HepG2 (cell line): ENCODE measurements at regions not wholly inside any gene's neighbourhood (a gene's known extent, or its start where the extent isn't known, plus 50 kb on each side); places are given as distances from the start of the nearest gene placed in this dataset.

Experiments
- CEBPB ChIP-seq: IDR thresholded peaks from 2 replicates; pipeline ENCODE4 v1.6.1; 2011; ENCODE audit warnings: low read depth, low read length, improper control_type of control experiment, borderline replicate concordance
- KDM5B ChIP-seq: sonication (generic); formaldehyde crosslinking; IDR thresholded peaks from 2 replicates; pipeline ENCODE4 v1.4.0; 2020; ENCODE audit warnings: missing genetic modification reagents, mild to moderate bottlenecking, borderline replicate concordance
- MAFK ChIP-seq, 2 experiments: IDR thresholded peaks in 1 of 2; conservative IDR thresholded peaks in 1 of 2; 2 replicates each; pipeline ENCODE4 v1.6.1; 2011; ENCODE audit warnings: improper control_type of control experiment in 2 of 2, low read length in 2 of 2
- MYC ChIP-seq: sonication (generic); formaldehyde crosslinking; IDR thresholded peaks from 2 replicates; pipeline ENCODE4 v1.9.0; 2021; ENCODE audit warnings: missing genetic modification reagents, borderline replicate concordance
- PHF20 ChIP-seq: sonication (generic); formaldehyde crosslinking; IDR thresholded peaks from 2 replicates; pipeline ENCODE4 v1.5.0; 2020; ENCODE audit warnings: mild to moderate bottlenecking, missing genetic modification reagents
- POLR2A ChIP-seq, 2 experiments: IDR thresholded peaks; 2 replicates each; pipeline ENCODE4 v1.6.1; 2011; ENCODE audit warnings: low read depth in 2 of 2, low read length in 2 of 2, mild to moderate bottlenecking in 1 of 2, moderate library complexity in 1 of 2; ENCODE audit not compliant: insufficient read depth in 1 of 2
- TEAD2 ChIP-seq: sonication (generic); formaldehyde crosslinking; IDR thresholded peaks from 2 replicates; pipeline ENCODE4 v1.9.0; 2021; ENCODE audit warnings: missing genetic modification reagents
- ZFAT ChIP-seq: sonication (generic); formaldehyde crosslinking; conservative IDR thresholded peaks from 2 replicates; pipeline ENCODE4 v1.8.1; 2023; ENCODE audit warnings: missing genetic modification reagents, inconsistent platforms
- TF ChIP-seq, protein P1 (sequence below): sonication (generic); formaldehyde crosslinking; IDR thresholded peaks from 2 replicates; pipeline ENCODE4 v1.8.1; 2023; ENCODE audit warnings: mild to moderate bottlenecking, missing genetic modification reagents
- TF ChIP-seq, protein P2 (sequence below): sonication (generic); formaldehyde crosslinking; IDR thresholded peaks from 2 replicates; pipeline ENCODE4 v1.8.0; 2022; ENCODE audit warnings: mild to moderate bottlenecking, missing genetic modification reagents, moderate library complexity
- TF ChIP-seq, protein P3 (sequence below): sonication (generic); formaldehyde crosslinking; IDR thresholded peaks from 2 replicates; pipeline ENCODE4 v1.4.0; 2020; ENCODE audit warnings: low read depth, mild to moderate bottlenecking, missing genetic modification reagents
- TF ChIP-seq, protein P4 (sequence below): sonication (generic); formaldehyde crosslinking; IDR thresholded peaks from 2 replicates; pipeline ENCODE4 v1.5.0; 2020; ENCODE audit warnings: mild to moderate bottlenecking, missing genetic modification reagents, moderate library complexity
- TF ChIP-seq, protein P5 (sequence below): sonication (generic); formaldehyde crosslinking; IDR thresholded peaks from 2 replicates; pipeline ENCODE4 v1.4.0; 2020; ENCODE audit warnings: low read depth, missing genetic modification reagents
- TF ChIP-seq, protein P6 (sequence below): sonication (generic); formaldehyde crosslinking; IDR thresholded peaks from 2 replicates; pipeline ENCODE4 v1.8.1; 2022; ENCODE audit warnings: low read depth, mild to moderate bottlenecking, missing genetic modification reagents

DNA sequence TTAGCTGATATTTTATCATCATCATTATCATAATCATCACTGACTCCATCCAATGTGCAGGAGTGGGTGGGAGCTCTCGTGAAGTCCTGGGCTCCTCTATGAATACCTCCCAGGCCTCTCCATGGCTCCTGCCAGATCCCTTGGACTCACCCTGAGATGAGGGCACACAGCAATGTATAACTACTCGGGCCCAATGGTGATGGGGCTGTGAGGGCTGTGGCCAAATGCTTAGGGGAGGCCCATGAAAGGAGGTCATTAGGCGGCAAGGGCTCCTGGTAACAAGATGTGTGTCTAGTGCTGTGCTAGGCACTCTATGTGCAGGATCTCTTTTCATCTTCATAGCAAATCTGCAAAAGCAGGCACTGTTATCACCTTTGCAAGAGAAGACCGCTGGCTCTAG is 270.9 kb downstream of the GLRX3 start:
- TF ChIP-seq, protein P1, sequence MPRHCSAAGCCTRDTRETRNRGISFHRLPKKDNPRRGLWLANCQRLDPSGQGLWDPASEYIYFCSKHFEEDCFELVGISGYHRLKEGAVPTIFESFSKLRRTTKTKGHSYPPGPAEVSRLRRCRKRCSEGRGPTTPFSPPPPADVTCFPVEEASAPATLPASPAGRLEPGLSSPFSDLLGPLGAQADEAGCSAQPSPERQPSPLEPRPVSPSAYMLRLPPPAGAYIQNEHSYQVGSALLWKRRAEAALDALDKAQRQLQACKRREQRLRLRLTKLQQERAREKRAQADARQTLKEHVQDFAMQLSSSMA (CRISPR knock-in tag): no peak
- no peak for TF ChIP-seq MAFK (conservative IDR thresholded peaks at IDR 0.05 in 1 of 2, IDR thresholded peaks at IDR 0.05 in 1 of 2; ENCODE audit: low read length in 2 of 2)
- no peak for TF ChIP-seq PHF20
- TF ChIP-seq, protein P2, sequence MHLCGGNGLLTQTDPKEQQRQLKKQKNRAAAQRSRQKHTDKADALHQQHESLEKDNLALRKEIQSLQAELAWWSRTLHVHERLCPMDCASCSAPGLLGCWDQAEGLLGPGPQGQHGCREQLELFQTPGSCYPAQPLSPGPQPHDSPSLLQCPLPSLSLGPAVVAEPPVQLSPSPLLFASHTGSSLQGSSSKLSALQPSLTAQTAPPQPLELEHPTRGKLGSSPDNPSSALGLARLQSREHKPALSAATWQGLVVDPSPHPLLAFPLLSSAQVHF (CRISPR knock-in tag): no peak
- TF ChIP-seq, protein P3, sequence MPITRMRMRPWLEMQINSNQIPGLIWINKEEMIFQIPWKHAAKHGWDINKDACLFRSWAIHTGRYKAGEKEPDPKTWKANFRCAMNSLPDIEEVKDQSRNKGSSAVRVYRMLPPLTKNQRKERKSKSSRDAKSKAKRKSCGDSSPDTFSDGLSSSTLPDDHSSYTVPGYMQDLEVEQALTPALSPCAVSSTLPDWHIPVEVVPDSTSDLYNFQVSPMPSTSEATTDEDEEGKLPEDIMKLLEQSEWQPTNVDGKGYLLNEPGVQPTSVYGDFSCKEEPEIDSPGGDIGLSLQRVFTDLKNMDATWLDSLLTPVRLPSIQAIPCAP (CRISPR knock-in tag): no peak
- TF ChIP-seq, protein P4, sequence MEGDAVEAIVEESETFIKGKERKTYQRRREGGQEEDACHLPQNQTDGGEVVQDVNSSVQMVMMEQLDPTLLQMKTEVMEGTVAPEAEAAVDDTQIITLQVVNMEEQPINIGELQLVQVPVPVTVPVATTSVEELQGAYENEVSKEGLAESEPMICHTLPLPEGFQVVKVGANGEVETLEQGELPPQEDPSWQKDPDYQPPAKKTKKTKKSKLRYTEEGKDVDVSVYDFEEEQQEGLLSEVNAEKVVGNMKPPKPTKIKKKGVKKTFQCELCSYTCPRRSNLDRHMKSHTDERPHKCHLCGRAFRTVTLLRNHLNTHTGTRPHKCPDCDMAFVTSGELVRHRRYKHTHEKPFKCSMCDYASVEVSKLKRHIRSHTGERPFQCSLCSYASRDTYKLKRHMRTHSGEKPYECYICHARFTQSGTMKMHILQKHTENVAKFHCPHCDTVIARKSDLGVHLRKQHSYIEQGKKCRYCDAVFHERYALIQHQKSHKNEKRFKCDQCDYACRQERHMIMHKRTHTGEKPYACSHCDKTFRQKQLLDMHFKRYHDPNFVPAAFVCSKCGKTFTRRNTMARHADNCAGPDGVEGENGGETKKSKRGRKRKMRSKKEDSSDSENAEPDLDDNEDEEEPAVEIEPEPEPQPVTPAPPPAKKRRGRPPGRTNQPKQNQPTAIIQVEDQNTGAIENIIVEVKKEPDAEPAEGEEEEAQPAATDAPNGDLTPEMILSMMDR (CRISPR knock-in tag): no peak
- TF ChIP-seq TEAD2 (CRISPR knock-in tag): no peak
- TF ChIP-seq POLR2A (IDR thresholded peaks at IDR 0.05; ENCODE audit: insufficient read depth in 1 of 2, low read depth in 2 of 2, low read length in 2 of 2): no peak
- no peak for TF ChIP-seq CEBPB
- no peak for TF ChIP-seq KDM5B (CRISPR knock-in tag)
- TF ChIP-seq MYC: no peak
- TF ChIP-seq, protein P5, sequence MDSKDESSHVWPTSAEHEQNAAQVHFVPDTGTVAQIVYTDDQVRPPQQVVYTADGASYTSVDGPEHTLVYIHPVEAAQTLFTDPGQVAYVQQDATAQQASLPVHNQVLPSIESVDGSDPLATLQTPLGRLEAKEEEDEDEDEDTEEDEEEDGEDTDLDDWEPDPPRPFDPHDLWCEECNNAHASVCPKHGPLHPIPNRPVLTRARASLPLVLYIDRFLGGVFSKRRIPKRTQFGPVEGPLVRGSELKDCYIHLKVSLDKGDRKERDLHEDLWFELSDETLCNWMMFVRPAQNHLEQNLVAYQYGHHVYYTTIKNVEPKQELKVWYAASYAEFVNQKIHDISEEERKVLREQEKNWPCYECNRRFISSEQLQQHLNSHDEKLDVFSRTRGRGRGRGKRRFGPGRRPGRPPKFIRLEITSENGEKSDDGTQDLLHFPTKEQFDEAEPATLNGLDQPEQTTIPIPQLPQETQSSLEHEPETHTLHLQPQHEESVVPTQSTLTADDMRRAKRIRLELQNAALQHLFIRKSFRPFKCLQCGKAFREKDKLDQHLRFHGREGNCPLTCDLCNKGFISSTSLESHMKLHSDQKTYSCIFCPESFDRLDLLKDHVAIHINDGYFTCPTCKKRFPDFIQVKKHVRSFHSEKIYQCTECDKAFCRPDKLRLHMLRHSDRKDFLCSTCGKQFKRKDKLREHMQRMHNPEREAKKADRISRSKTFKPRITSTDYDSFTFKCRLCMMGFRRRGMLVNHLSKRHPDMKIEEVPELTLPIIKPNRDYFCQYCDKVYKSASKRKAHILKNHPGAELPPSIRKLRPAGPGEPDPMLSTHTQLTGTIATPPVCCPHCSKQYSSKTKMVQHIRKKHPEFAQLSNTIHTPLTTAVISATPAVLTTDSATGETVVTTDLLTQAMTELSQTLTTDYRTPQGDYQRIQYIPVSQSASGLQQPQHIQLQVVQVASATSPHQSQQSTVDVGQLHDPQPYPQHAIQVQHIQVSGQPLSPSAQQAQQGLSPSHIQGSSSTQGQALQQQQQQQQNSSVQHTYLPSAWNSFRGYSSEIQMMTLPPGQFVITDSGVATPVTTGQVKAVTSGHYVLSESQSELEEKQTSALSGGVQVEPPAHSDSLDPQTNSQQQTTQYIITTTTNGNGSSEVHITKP (CRISPR knock-in tag): no peak
- TF ChIP-seq ZFAT (CRISPR knock-in tag): no peak
- TF ChIP-seq, protein P6, sequence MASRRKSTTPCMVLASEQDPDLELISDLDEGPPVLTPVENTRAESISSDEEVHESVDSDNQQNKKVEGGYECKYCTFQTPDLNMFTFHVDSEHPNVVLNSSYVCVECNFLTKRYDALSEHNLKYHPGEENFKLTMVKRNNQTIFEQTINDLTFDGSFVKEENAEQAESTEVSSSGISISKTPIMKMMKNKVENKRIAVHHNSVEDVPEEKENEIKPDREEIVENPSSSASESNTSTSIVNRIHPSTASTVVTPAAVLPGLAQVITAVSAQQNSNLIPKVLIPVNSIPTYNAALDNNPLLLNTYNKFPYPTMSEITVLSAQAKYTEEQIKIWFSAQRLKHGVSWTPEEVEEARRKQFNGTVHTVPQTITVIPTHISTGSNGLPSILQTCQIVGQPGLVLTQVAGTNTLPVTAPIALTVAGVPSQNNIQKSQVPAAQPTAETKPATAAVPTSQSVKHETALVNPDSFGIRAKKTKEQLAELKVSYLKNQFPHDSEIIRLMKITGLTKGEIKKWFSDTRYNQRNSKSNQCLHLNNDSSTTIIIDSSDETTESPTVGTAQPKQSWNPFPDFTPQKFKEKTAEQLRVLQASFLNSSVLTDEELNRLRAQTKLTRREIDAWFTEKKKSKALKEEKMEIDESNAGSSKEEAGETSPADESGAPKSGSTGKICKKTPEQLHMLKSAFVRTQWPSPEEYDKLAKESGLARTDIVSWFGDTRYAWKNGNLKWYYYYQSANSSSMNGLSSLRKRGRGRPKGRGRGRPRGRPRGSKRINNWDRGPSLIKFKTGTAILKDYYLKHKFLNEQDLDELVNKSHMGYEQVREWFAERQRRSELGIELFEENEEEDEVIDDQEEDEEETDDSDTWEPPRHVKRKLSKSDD: no peak
